Loucy (cell line): ENCODE measurements at regions not wholly inside any gene's neighbourhood (a gene's known extent, or its start where the extent isn't known, plus 50 kb on each side); places are given as distances from the start of the nearest gene placed in this dataset.

ENCODE experiments used
- H2AFZ ChIP-seq: fragments of 200-600 bp; sonication (generic); 2 replicates; pipeline ENCODE4 v1.6.0; 2016; ENCODE audit warnings: antibody characterized with exemption, mild to moderate bottlenecking, low read length, moderate library complexity
- H3F3A ChIP-seq: fragments of 200-600 bp; 2 replicates; pipeline ENCODE4 v1.6.0; 2016; ENCODE audit warnings: antibody characterized with exemption, low read depth, mild to moderate bottlenecking
- H3K27me3 ChIP-seq: fragments of 200-600 bp; sonication (generic); 2 replicates; pipeline ENCODE4 v1.6.1; 2014; ENCODE audit warnings: low read length, mild to moderate bottlenecking; ENCODE audit not compliant: insufficient read depth, poor library complexity, severe bottlenecking
- H3K36me3 ChIP-seq: fragments of 200-600 bp; sonication (generic); 2 replicates; pipeline ENCODE4 v1.6.1; 2016; ENCODE audit warnings: low read length; ENCODE audit not compliant: insufficient read depth
- H3K4me1 ChIP-seq: fragments of 200-600 bp; sonication (generic); 2 replicates; pipeline ENCODE4 v1.5.1; 2014; ENCODE audit warnings: low read length, mild to moderate bottlenecking; ENCODE audit not compliant: insufficient read depth, poor library complexity, severe bottlenecking
- H3K4me2 ChIP-seq: fragments of 200-600 bp; sonication (generic); 2 replicates; pipeline ENCODE4 v1.6.0; 2014; ENCODE audit warnings: antibody characterized with exemption, low read length, low read depth, mild to moderate bottlenecking; ENCODE audit not compliant: poor library complexity, severe bottlenecking
- H3K4me3 ChIP-seq: fragments of 200-600 bp; sonication (generic); 2 replicates; pipeline ENCODE4 v1.5.1; 2014; ENCODE audit warnings: low read length, mild to moderate bottlenecking, mixed read lengths; ENCODE audit not compliant: poor library complexity, severe bottlenecking
- H3K79me2 ChIP-seq: fragments of 200-600 bp; sonication (generic); 2 replicates; pipeline ENCODE4 v1.6.1; 2014; ENCODE audit warnings: low read length; ENCODE audit not compliant: insufficient read depth
- H3K9ac ChIP-seq: fragments of 200-600 bp; sonication (generic); 2 replicates; pipeline ENCODE4 v1.6.0; 2014; ENCODE audit warnings: mild to moderate bottlenecking, low read depth, low read length, moderate library complexity; ENCODE audit not compliant: poor library complexity, severe bottlenecking
- H3K9me2 ChIP-seq: fragments of 200-600 bp; sonication (generic); replicated peaks from 2 replicates; pipeline ENCODE4 v1.6.1; 2016; ENCODE audit warnings: low read depth, low read length, mixed read lengths
- H3K9me3 ChIP-seq: fragments of 200-600 bp; sonication (generic); 2 replicates; pipeline ENCODE4 v1.6.1; 2014; ENCODE audit warnings: mild to moderate bottlenecking, antibody characterized with exemption, low read length, low read depth; ENCODE audit not compliant: insufficient read depth
- H4K20me1 ChIP-seq: fragments of 200-600 bp; sonication (generic); 2 replicates; pipeline ENCODE4 v1.6.0; 2014; ENCODE audit warnings: antibody characterized with exemption, low read length, mild to moderate bottlenecking; ENCODE audit not compliant: insufficient read depth, poor library complexity, severe bottlenecking
- EZH2phosphoT487 ChIP-seq: fragments of 200-600 bp; IDR thresholded peaks from 2 replicates; pipeline ENCODE4 v1.6.1; 2018; ENCODE audit warnings: antibody characterized with exemption, mild to moderate bottlenecking, moderate library complexity, borderline replicate concordance
- TF ChIP-seq, protein P1 (sequence below): fragments of 200-600 bp; sonication (generic); conservative IDR thresholded peaks from 2 replicates; pipeline ENCODE4 v1.5.1; 2014; ENCODE audit warnings: mild to moderate bottlenecking, antibody characterized with exemption, low read length

GRCh38 chr1:60402216-60402615 lies 328.6 kb upstream of the C1orf87 start:
- Histone ChIP-seq H3K4me1 (no peaks in the 10 kb centered on the region), H3K9ac (no peak overlapping the region), H3K27me3 (no peaks in the 10 kb centered on the region), H3K4me2 (no peak overlapping the region), H4K20me1 (no peaks in the 10 kb centered on the region), H3K9me2 (no peaks in the 10 kb centered on the region), H3K79me2 (no peaks in the 10 kb centered on the region), H3F3A (no peaks in the 10 kb centered on the region; the same call in 1 of the 2 replicates), H3K36me3 (no peaks in the 10 kb centered on the region), H3K9me3 (no peaks in the 10 kb centered on the region), H3K4me3 (no peak overlapping the region), H2AFZ (no peak overlapping the region)
- TF ChIP-seq EZH2phosphoT487 = no peak
- TF ChIP-seq, protein P1, sequence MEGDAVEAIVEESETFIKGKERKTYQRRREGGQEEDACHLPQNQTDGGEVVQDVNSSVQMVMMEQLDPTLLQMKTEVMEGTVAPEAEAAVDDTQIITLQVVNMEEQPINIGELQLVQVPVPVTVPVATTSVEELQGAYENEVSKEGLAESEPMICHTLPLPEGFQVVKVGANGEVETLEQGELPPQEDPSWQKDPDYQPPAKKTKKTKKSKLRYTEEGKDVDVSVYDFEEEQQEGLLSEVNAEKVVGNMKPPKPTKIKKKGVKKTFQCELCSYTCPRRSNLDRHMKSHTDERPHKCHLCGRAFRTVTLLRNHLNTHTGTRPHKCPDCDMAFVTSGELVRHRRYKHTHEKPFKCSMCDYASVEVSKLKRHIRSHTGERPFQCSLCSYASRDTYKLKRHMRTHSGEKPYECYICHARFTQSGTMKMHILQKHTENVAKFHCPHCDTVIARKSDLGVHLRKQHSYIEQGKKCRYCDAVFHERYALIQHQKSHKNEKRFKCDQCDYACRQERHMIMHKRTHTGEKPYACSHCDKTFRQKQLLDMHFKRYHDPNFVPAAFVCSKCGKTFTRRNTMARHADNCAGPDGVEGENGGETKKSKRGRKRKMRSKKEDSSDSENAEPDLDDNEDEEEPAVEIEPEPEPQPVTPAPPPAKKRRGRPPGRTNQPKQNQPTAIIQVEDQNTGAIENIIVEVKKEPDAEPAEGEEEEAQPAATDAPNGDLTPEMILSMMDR = no peak

DNA sequence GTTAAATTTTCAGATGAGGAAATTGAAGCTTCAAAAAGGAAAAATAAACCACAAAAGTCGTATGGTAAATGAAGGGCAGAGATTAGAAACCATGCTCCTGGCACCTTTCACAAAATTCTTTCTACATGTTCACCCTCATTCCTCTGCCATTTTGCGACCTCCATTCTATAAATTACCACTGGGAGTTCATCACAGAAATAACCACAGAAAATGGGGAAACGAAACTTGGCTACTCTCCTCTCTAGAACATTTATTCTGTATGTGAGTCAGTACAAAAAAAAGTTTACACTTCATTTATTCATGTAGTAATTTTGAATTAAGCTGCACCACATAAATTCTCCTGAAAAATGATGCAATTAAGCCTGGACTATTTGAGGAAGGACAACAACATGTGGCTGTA lies 320.9 kb upstream of the C1orf87 start:
- H3F3A ChIP-seq = no peaks in the 10 kb centered on the region
- H3K4me2 ChIP-seq = no peak overlapping the region
- no peaks in the 10 kb centered on the region for H4K20me1 ChIP-seq
- H3K27me3 ChIP-seq = no peaks in the 10 kb centered on the region
- peaks cover 21% of the 10 kb centered on the region for H3K4me1 ChIP-seq
- TF ChIP-seq EZH2phosphoT487 = no peak
- TF ChIP-seq, protein P1 = no peak
- H3K79me2 ChIP-seq = no peaks in the 10 kb centered on the region
- H3K9me3 ChIP-seq = no peaks in the 10 kb centered on the region
- no peaks in the 10 kb centered on the region for H3K36me3 ChIP-seq
- no peak overlapping the region for H3K4me3 ChIP-seq
- H3K9me2 ChIP-seq = no peaks in the 10 kb centered on the region
- no peak overlapping the region for H3K9ac ChIP-seq
- no peak overlapping the region for H2AFZ ChIP-seq

GRCh38 chr1:60390593-60391282 lies 317.2 kb upstream of the C1orf87 start:
- no peaks in the 10 kb centered on the region for H3K79me2 ChIP-seq
- no peaks in the 10 kb centered on the region for H3K36me3 ChIP-seq
- no peaks in the 10 kb centered on the region for H3K9me2 ChIP-seq
- H3K27me3 ChIP-seq = no peaks in the 10 kb centered on the region
- peaks cover 29% of the 10 kb centered on the region for H3K4me1 ChIP-seq
- no peak overlapping the region for H3K9ac ChIP-seq
- no peak overlapping the region for H3K4me3 ChIP-seq
- 0 out of 2 replicates have a peak overlapping the region, but pooled peaks have one; percentile 39 for H2AFZ ChIP-seq
- no peaks in the 10 kb centered on the region for H3F3A ChIP-seq
- H3K4me2 ChIP-seq = no peak overlapping the region
- no peak for TF ChIP-seq EZH2phosphoT487
- TF ChIP-seq, protein P1 = no peak
- H3K9me3 ChIP-seq = no peaks in the 10 kb centered on the region
- no peaks in the 10 kb centered on the region for H4K20me1 ChIP-seq
